ENCODE measurements at regions not wholly inside any gene's neighbourhood (a gene's known extent, or its start where the extent isn't known, plus 50 kb on each side); places are given as distances from the start of the nearest gene placed in this dataset.

DNA sequence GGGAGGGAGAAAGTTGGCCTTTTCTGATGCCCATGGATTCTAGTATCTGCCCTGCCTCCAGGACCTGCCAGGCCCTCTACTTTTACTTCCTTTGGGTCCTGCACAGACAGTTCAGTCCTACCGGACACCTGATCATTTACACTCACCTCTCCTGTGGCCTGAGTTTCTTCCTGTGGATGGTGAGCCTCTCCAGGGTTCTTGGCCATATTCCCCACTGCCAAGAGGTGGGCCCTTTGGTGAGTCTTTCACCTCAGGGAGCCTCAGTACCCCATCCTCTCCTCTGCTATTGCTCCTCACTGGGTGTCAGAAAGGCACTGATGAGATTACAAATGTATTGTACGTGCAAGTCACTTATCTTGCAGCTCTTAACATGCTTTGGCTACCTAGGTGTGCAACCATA is 81.4 kb upstream of the ETV3 start:
- H3K9me3 ChIP-seq (ENCODE audit: control insufficient read depth, low read length) = peaks cover 3% of the 10 kb centered on the region
- no peak overlapping the region for H3K4me3 ChIP-seq (ENCODE audit: low read length)
- Mint-ChIP-seq H3K4me1 (no peaks in the 10 kb centered on the region), H3K36me3 (ENCODE audit: low read depth) (no peaks in the 10 kb centered on the region), H3K4me3 (no peak overlapping the region), H3K9me3 (no peaks in the 10 kb centered on the region), H3K27me3 (ENCODE audit: insufficient read depth) (peaks cover 10% of the 10 kb centered on the region), H3K27ac (no peak overlapping the region)
- peaks cover 4% of the 10 kb centered on the region for H3K27me3 ChIP-seq (ENCODE audit: control insufficient read depth, insufficient read depth, low read length, poor library complexity, severe bottlenecking)
- DNase-seq = peak; percentile 13
- H3K4me1 ChIP-seq (ENCODE audit: control insufficient read depth, insufficient read depth, low read length) = no peaks in the 10 kb centered on the region
- H3K9ac ChIP-seq (ENCODE audit: extremely low read depth, low read length, poor library complexity, severe bottlenecking) = no peak overlapping the region
- WGBS, 2 experiments (ENCODE audit: insufficient coverage in 1 of 2, insufficient read length in 1 of 2) = 59 to 88% methylated on average over 1 to 2 of the region's 2 CpGs
- H3K27ac ChIP-seq (ENCODE audit: low read depth, low read length) = no peak overlapping the region
- no peaks in the 10 kb centered on the region for H3K36me3 ChIP-seq (ENCODE audit: control insufficient read depth, insufficient read depth, low read length)
- TF ChIP-seq, protein P1, sequence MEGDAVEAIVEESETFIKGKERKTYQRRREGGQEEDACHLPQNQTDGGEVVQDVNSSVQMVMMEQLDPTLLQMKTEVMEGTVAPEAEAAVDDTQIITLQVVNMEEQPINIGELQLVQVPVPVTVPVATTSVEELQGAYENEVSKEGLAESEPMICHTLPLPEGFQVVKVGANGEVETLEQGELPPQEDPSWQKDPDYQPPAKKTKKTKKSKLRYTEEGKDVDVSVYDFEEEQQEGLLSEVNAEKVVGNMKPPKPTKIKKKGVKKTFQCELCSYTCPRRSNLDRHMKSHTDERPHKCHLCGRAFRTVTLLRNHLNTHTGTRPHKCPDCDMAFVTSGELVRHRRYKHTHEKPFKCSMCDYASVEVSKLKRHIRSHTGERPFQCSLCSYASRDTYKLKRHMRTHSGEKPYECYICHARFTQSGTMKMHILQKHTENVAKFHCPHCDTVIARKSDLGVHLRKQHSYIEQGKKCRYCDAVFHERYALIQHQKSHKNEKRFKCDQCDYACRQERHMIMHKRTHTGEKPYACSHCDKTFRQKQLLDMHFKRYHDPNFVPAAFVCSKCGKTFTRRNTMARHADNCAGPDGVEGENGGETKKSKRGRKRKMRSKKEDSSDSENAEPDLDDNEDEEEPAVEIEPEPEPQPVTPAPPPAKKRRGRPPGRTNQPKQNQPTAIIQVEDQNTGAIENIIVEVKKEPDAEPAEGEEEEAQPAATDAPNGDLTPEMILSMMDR (conservative IDR thresholded peaks at IDR 0.05) = no peak

DNA sequence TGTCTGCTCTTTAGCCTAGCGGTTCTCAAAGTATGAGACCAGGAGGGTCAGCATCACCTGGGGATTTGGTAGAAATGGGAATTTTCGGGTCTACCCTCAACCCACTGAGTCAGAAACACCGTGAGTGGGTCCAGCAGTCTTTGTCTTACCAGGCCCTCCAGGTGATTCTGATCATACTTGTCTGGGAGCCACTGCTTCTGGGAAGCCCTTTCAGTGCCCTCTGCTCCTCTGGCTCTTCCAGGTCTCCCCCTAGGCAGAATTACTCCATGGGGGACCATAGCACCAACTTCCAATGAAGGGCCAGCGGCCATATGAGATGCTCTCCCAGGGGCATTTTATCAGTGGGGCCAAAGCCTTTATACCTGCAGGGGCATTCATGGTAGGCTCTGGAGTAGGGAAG is 81.0 kb upstream of the ETV3 start:
- H3K4me1 ChIP-seq (ENCODE audit: control insufficient read depth, insufficient read depth, low read length) = no peaks in the 10 kb centered on the region
- TF ChIP-seq, protein P1 (conservative IDR thresholded peaks at IDR 0.05) = no peak
- H3K27ac ChIP-seq (ENCODE audit: low read depth, low read length) = no peak overlapping the region
- no peaks in the 10 kb centered on the region for H3K4me1 Mint-ChIP-seq
- H3K36me3 Mint-ChIP-seq (ENCODE audit: low read depth) = no peaks in the 10 kb centered on the region
- 91 to 100% methylated on average over 2 to 4 of the region's 4 CpGs for WGBS, 2 experiments (ENCODE audit: insufficient coverage in 1 of 2, insufficient read length in 1 of 2)
- no peak overlapping the region for H3K4me3 ChIP-seq (ENCODE audit: low read length)
- H3K9me3 Mint-ChIP-seq = no peaks in the 10 kb centered on the region
- peaks cover 13% of the 10 kb centered on the region for H3K27me3 Mint-ChIP-seq (ENCODE audit: insufficient read depth)
- peaks cover 6% of the 10 kb centered on the region for H3K9me3 ChIP-seq (ENCODE audit: control insufficient read depth, low read length)
- no peak overlapping the region for H3K27ac Mint-ChIP-seq
- H3K4me3 Mint-ChIP-seq = no peak overlapping the region
- H3K27me3 ChIP-seq (ENCODE audit: control insufficient read depth, insufficient read depth, low read length, poor library complexity, severe bottlenecking) = peaks cover 4% of the 10 kb centered on the region
- no peak for DNase-seq
- no peaks in the 10 kb centered on the region for H3K36me3 ChIP-seq (ENCODE audit: control insufficient read depth, insufficient read depth, low read length)
- no peak overlapping the region for H3K9ac ChIP-seq (ENCODE audit: extremely low read depth, low read length, poor library complexity, severe bottlenecking)

DNA sequence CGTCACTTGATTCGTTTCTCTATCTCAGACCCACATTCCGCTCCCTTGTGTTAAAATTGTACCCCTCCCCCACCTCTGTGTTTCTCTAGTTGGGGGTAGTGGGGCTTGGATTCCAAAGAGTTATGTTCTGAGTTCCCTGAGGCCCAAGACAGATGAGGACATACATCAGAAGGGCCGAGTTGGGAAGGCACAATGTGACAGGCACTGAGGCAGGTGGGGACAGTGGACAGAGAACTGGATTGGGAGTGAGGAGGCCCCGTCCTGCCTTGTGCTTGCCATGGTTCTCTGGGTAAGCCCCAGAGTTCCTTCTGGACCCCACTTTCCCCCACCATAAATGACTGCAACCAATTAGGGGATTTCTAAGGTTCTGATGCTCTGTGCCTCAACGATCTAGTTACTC is 80.5 kb upstream of the ETV3 start:
- Mint-ChIP-seq H3K36me3 (ENCODE audit: low read depth) (no peaks in the 10 kb centered on the region), H3K4me1 (no peaks in the 10 kb centered on the region), H3K4me3 (no peak overlapping the region), H3K9me3 (peaks cover 4% of the 10 kb centered on the region), H3K27ac (no peak overlapping the region), H3K27me3 (ENCODE audit: insufficient read depth) (peaks cover 13% of the 10 kb centered on the region)
- TF ChIP-seq, protein P1 (conservative IDR thresholded peaks at IDR 0.05) = no peak
- Histone ChIP-seq H3K36me3 (ENCODE audit: control insufficient read depth, insufficient read depth, low read length) (no peaks in the 10 kb centered on the region), H3K9ac (ENCODE audit: extremely low read depth, low read length, poor library complexity, severe bottlenecking) (no peak overlapping the region), H3K9me3 (ENCODE audit: control insufficient read depth, low read length) (peaks cover 9% of the 10 kb centered on the region), H3K27me3 (ENCODE audit: control insufficient read depth, insufficient read depth, low read length, poor library complexity, severe bottlenecking) (peaks cover 4% of the 10 kb centered on the region), H3K4me3 (ENCODE audit: low read length) (no peak overlapping the region), H3K27ac (ENCODE audit: low read depth, low read length) (no peak overlapping the region), H3K4me1 (ENCODE audit: control insufficient read depth, insufficient read depth, low read length) (no peaks in the 10 kb centered on the region)
- DNase-seq = peak; percentile 21
- WGBS, 2 experiments (ENCODE audit: insufficient coverage in 1 of 2, insufficient read length in 1 of 2) = 86 to 100% methylated on average over 1 to 6 of the region's 6 CpGs

Data from endodermal cell (in vitro differentiated cells).